ENCODE measurements at regions not wholly inside any gene's neighbourhood (a gene's known extent, or its start where the extent isn't known, plus 50 kb on each side); places are given as distances from the start of the nearest gene placed in this dataset.
"Not testable (repeated sequence)": the region's sequence is repeated elsewhere in the genome, so short reads cannot be mapped to it uniquely, and the experiment has no call there.

DNA sequence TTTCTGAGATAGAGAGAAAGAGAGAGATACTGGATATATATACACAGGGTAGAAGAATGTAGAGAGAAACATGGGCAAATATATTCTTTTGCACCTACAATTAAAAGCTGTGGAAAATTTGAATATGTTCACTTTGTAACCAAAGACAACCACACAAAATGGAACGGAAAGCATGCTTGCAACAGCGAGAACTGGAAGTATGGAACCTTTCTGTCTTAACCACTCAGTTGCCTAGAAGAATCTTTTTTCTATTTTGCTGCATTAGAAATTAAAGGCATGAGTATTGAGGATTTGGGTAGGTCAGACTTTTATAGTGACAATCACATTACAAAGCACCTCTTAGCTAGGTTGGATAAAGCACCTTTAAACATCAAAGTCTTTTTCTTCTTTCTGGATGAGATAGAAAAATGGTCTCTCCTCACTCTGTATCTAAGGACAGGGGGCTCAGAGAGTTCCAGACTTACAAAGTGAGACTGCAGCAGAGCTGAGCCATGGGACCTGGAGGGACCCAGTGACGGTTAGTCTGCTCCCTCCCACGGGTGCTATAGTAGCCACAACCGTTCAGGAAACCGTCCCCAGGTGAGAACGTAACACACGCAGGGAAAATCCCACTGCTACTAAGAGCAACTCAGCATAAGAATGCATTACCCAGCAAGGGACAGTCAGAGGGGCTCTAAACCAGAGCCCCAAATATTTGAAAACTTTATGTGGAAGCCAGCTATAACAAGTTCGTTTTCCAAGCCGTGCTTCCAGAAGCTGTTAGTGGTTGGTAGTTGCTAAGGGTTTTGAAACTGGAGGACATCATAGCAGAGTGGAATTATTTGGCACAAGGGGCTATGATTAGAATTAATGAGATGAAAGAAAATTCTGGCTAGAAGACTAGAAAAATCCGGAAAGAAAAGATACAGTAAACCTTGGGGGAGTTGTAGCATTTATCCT, 97.1 kb downstream of the DAD1 start:
- H3K79me2 ChIP-seq (ENCODE audit: control insufficient read depth, insufficient read depth, low read length), result no peaks in the 10 kb centered on the region
- no peaks in the 10 kb centered on the region for H3K36me3 ChIP-seq (ENCODE audit: control insufficient read depth in 2 of 2, extremely low read depth in 1 of 2, insufficient read depth in 2 of 2, low read length in 2 of 2)
- no peaks in the 10 kb centered on the region for H3K9me1 ChIP-seq (ENCODE audit: control insufficient read depth, extremely low read depth, insufficient read depth, low read length)
- no peak overlapping the region for H3K27ac ChIP-seq (ENCODE audit: control insufficient read depth, insufficient read depth, low read length)
- dilution Hi-C loops (cut with MboI; ENCODE audit: extremely low pct_ligation_motif_present, low sequenced_read_pairs), result no loop called here
- no peaks in the 10 kb centered on the region for H3K27me3 ChIP-seq (ENCODE audit: control insufficient read depth, extremely low read depth, insufficient read depth, low read length)
- FAIRE-seq (peak; percentile 5), DNase-seq (ENCODE audit: low read depth, low spot score) (no peak)
- no peak overlapping the region for H3K9ac ChIP-seq (ENCODE audit: control insufficient read depth, extremely low read depth, insufficient read depth, low read length)
- H2AFZ ChIP-seq (ENCODE audit: control insufficient read depth, low read length), result peak overlapping the region; percentile 75
- H3K9me3 ChIP-seq (ENCODE audit: control insufficient read depth, low read depth, low read length), result no peaks in the 10 kb centered on the region
- H3K4me2 ChIP-seq (ENCODE audit: control insufficient read depth, extremely low read depth, insufficient read depth, low read depth, low read length), result peak overlapping the region; percentile 92
- H4K20me1 ChIP-seq (ENCODE audit: control insufficient read depth, extremely low read depth, insufficient read depth, low read length), result no peaks in the 10 kb centered on the region
- TF ChIP-seq, protein P1, sequence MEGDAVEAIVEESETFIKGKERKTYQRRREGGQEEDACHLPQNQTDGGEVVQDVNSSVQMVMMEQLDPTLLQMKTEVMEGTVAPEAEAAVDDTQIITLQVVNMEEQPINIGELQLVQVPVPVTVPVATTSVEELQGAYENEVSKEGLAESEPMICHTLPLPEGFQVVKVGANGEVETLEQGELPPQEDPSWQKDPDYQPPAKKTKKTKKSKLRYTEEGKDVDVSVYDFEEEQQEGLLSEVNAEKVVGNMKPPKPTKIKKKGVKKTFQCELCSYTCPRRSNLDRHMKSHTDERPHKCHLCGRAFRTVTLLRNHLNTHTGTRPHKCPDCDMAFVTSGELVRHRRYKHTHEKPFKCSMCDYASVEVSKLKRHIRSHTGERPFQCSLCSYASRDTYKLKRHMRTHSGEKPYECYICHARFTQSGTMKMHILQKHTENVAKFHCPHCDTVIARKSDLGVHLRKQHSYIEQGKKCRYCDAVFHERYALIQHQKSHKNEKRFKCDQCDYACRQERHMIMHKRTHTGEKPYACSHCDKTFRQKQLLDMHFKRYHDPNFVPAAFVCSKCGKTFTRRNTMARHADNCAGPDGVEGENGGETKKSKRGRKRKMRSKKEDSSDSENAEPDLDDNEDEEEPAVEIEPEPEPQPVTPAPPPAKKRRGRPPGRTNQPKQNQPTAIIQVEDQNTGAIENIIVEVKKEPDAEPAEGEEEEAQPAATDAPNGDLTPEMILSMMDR (optimal IDR thresholded peaks at IDR 0.05 in 1 of 3, IDR thresholded peaks at IDR 0.05 in 1 of 3, conservative IDR thresholded peaks at IDR 0.05 in 1 of 3; ENCODE audit: extremely low read depth in 1 of 3, insufficient read depth in 2 of 3, low read length in 3 of 3), result no peak
- TF ChIP-seq EZH2 (IDR thresholded peaks at IDR 0.05; ENCODE audit: low read length), result no peak
- peak overlapping the region in 2 of 3 experiments; percentile 59 to 60 for H3K4me3 ChIP-seq (ENCODE audit: control insufficient read depth in 2 of 3, extremely low read depth in 1 of 3, insufficient read depth in 2 of 3, low read depth in 1 of 3, low read length in 3 of 3)
- H3K4me1 ChIP-seq (ENCODE audit: control insufficient read depth, extremely low read depth, insufficient read depth, low read length), result peaks cover 20% of the 10 kb centered on the region

DNA sequence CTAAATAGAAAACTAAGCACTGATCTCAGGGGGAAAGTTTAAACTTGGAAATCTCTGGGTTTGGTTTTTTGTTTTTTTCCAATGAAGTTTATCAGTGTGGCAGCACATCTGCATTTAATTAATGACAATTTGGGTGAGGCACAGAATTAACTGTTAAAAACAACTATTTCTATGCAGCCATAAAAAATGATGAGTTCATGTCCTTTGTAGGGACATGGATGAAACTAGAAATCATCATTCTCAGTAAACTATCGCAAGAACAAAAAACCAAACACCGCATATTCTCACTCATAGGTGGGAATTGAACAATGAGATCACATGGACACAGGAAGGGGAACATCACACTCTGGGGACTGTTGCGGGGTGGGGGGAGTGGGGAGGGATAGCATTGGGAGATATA, 98.0 kb downstream of the DAD1 start:
- H3K9me3 ChIP-seq (ENCODE audit: control insufficient read depth, low read depth, low read length); H3K9ac ChIP-seq (ENCODE audit: control insufficient read depth, extremely low read depth, insufficient read depth, low read length); H4K20me1 ChIP-seq (ENCODE audit: control insufficient read depth, extremely low read depth, insufficient read depth, low read length); H3K79me2 ChIP-seq (ENCODE audit: control insufficient read depth, insufficient read depth, low read length); FAIRE-seq; H3K27me3 ChIP-seq (ENCODE audit: control insufficient read depth, extremely low read depth, insufficient read depth, low read length); dilution Hi-C loops (cut with MboI; ENCODE audit: extremely low pct_ligation_motif_present, low sequenced_read_pairs); H3K36me3 ChIP-seq (ENCODE audit: control insufficient read depth in 2 of 2, extremely low read depth in 1 of 2, insufficient read depth in 2 of 2, low read length in 2 of 2); H3K9me1 ChIP-seq (ENCODE audit: control insufficient read depth, extremely low read depth, insufficient read depth, low read length); H2AFZ ChIP-seq (ENCODE audit: control insufficient read depth, low read length); H3K27ac ChIP-seq (ENCODE audit: control insufficient read depth, insufficient read depth, low read length); H3K4me2 ChIP-seq (ENCODE audit: control insufficient read depth, extremely low read depth, insufficient read depth, low read depth, low read length); DNase-seq (ENCODE audit: low read depth, low spot score); H3K4me3 ChIP-seq (ENCODE audit: control insufficient read depth in 2 of 3, extremely low read depth in 1 of 3, insufficient read depth in 2 of 3, low read depth in 1 of 3, low read length in 3 of 3): not testable (repeated sequence)
- H3K4me1 ChIP-seq (ENCODE audit: control insufficient read depth, extremely low read depth, insufficient read depth, low read length), result peaks cover 20% of the 10 kb centered on the region
